ENCODE measurements at regions not wholly inside any gene's neighbourhood (a gene's known extent, or its start where the extent isn't known, plus 50 kb on each side); places are given as distances from the start of the nearest gene placed in this dataset.
"Not testable (repeated sequence)": the region's sequence is repeated elsewhere in the genome, so short reads cannot be mapped to it uniquely, and the experiment has no call there.

- TF ChIP-seq CTCF (IDR thresholded peaks at IDR 0.05; ENCODE audit: low read depth, low read length, missing input control) (no peak), ATF3 (IDR thresholded peaks at IDR 0.05) (no peak), FOXA2 (IDR thresholded peaks at IDR 0.05) (no peak), TAF1 (conservative IDR thresholded peaks at IDR 0.05) (no peak), SP1 (IDR thresholded peaks at IDR 0.05) (no peak), RXRA (IDR thresholded peaks at IDR 0.05) (no peak), ZBTB33 (IDR thresholded peaks at IDR 0.05) (no peak), REST (IDR thresholded peaks at IDR 0.05) (no peak), FOXA1 (IDR thresholded peaks at IDR 0.05) (no peak), HNF4G (IDR thresholded peaks at IDR 0.05) (no peak), HNF4A (conservative IDR thresholded peaks at IDR 0.05) (no peak), JUND (IDR thresholded peaks at IDR 0.05) (no peak), YY1 (IDR thresholded peaks at IDR 0.05) (no peak), GABPA (IDR thresholded peaks at IDR 0.05 in 1 of 2, conservative IDR thresholded peaks at IDR 0.05 in 1 of 2) (no peak)
- TF ChIP-seq, protein P1, sequence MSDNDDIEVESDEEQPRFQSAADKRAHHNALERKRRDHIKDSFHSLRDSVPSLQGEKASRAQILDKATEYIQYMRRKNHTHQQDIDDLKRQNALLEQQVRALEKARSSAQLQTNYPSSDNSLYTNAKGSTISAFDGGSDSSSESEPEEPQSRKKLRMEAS (IDR thresholded peaks at IDR 0.05), result no peak
- WGBS, result 88% methylated on average over 3 of the region's 3 CpGs
- H3K4me3 ChIP-seq (ENCODE audit: low read depth in 1 of 3, low read length in 3 of 3), result no peak overlapping the region
- H3K4me1 ChIP-seq (ENCODE audit: control insufficient read depth in 4 of 4, insufficient read depth in 4 of 4, low read length in 3 of 4), result no peaks in the 10 kb centered on the region
- DNase-seq (ENCODE audit: low spot score), result no peak
- peaks cover 0 to 5% (median under 1%) of the 10 kb centered on the region in 4 donors for H3K9me3 ChIP-seq (ENCODE audit: control insufficient read depth in 4 of 4, low read length in 3 of 4)
- H3K9ac ChIP-seq (ENCODE audit: low read depth in 1 of 2, low read length in 2 of 2), result no peak overlapping the region
- H3K36me3 ChIP-seq (ENCODE audit: control insufficient read depth in 4 of 4, insufficient read depth in 3 of 4, low read depth in 1 of 4, low read length in 3 of 4), result no peaks in the 10 kb centered on the region
- H3K27ac ChIP-seq (ENCODE audit: low read depth in 1 of 2, low read length in 2 of 2), result no peak overlapping the region
- H3K27me3 ChIP-seq (ENCODE audit: control insufficient read depth in 4 of 4, insufficient read depth in 4 of 4, low read length in 3 of 4), result no peaks in the 10 kb centered on the region
These were observed 677.2 kb downstream of the TYW1 start for GRCh38 chr7:67673861-67674260.

DNA sequence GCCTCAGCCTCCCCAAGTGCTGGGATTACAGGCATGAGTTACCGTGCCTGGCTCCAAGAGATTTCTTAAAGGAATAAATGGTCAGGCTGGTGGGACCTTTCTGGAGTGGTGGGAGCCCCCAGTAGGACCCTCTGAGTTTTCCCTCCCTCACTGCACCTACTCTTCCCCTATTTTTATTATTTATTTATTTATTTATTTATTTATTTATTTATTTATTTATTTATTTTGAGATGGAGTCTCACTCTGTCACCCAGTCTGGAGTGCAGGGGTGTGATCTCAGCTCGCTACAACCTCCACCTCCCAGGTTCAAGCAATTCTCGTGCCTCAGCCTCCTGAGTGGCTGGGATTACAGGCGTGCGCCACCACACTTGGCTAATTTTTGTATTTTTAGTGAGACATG, 678.2 kb downstream of the TYW1 start:
- not testable (repeated sequence) for H3K27me3 ChIP-seq (ENCODE audit: control insufficient read depth in 4 of 4, insufficient read depth in 4 of 4, low read length in 3 of 4); H3K9ac ChIP-seq (ENCODE audit: low read depth in 1 of 2, low read length in 2 of 2); H3K27ac ChIP-seq (ENCODE audit: low read depth in 1 of 2, low read length in 2 of 2); DNase-seq (ENCODE audit: low spot score); H3K9me3 ChIP-seq (ENCODE audit: control insufficient read depth in 4 of 4, low read length in 3 of 4); H3K4me3 ChIP-seq (ENCODE audit: low read depth in 1 of 3, low read length in 3 of 3); H3K36me3 ChIP-seq (ENCODE audit: control insufficient read depth in 4 of 4, insufficient read depth in 3 of 4, low read depth in 1 of 4, low read length in 3 of 4); H3K4me1 ChIP-seq (ENCODE audit: control insufficient read depth in 4 of 4, insufficient read depth in 4 of 4, low read length in 3 of 4)
- WGBS, result 90% methylated on average over 5 of the region's 5 CpGs
